Endothelial cell of umbilical vein (primary cell): ENCODE measurements at regions not wholly inside any gene's neighbourhood (a gene's known extent, or its start where the extent isn't known, plus 50 kb on each side); places are given as distances from the start of the nearest gene placed in this dataset.

Experiments used
- EZH2 ChIP-seq: IDR thresholded peaks from 2 replicates; pipeline ENCODE4 v1.6.1; 2012; ENCODE audit warnings: borderline replicate concordance, low read depth, mild to moderate bottlenecking, moderate library complexity, low read length, inconsistent platforms; ENCODE audit not compliant: severe bottlenecking
- POLR2A ChIP-seq: IDR thresholded peaks from 2 replicates; pipeline ENCODE4 v1.6.1; 2012; ENCODE audit warnings: low read depth, mild to moderate bottlenecking, control low read depth, low read length
- TF ChIP-seq, protein P1 (sequence below), 2 donors: IDR thresholded peaks; 1 replicate in 1 of 2; 2 replicates in 1 of 2; pipeline ENCODE4 v1.5.1; 2011; ENCODE audit warnings: low read length in 2 of 2, mild to moderate bottlenecking in 2 of 2, moderate library complexity in 2 of 2, control low read depth in 1 of 2, inconsistent platforms in 1 of 2, low read depth in 1 of 2; ENCODE audit not compliant: insufficient read depth in 1 of 2; ENCODE audit errors: extremely low read depth in 1 of 2

DNA sequence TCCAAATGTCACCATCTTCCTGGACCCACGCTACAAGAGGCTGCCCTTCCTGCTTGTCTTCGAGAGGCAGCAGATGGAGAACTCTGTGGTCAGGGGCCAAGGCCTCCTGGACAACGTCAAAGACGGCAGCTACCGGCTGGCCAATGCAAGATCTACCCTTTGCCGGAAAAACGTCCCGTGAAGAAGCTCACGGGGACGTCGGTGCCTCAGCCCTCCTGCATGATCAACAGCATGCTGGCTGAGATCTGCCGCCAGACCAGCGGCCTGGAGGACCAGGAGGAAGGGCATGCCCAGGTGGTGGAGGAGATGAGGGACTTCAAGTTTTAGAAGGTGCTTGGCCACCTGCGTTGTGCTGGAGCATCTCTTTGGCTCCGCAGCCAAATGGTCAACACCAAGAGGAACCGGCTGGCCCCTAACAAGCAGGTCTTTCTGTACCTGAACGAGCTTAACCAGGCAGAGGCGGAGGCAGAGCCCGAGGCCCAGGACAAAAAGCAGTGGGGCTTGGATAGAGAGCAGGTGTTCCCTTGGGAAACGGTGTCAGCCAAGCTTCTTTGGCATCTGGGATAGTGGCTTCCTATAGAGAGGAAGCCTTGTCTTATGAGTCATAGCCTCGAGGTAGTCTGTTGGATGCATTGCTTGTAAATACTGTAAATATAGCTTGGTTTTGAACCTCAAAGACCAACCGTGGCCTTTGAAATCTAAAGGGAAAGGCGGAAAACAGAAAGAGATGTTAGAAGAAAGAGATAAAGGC is 94.8 kb upstream of the ELOVL6 start:
- TF ChIP-seq, protein P1, sequence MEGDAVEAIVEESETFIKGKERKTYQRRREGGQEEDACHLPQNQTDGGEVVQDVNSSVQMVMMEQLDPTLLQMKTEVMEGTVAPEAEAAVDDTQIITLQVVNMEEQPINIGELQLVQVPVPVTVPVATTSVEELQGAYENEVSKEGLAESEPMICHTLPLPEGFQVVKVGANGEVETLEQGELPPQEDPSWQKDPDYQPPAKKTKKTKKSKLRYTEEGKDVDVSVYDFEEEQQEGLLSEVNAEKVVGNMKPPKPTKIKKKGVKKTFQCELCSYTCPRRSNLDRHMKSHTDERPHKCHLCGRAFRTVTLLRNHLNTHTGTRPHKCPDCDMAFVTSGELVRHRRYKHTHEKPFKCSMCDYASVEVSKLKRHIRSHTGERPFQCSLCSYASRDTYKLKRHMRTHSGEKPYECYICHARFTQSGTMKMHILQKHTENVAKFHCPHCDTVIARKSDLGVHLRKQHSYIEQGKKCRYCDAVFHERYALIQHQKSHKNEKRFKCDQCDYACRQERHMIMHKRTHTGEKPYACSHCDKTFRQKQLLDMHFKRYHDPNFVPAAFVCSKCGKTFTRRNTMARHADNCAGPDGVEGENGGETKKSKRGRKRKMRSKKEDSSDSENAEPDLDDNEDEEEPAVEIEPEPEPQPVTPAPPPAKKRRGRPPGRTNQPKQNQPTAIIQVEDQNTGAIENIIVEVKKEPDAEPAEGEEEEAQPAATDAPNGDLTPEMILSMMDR (IDR thresholded peaks at IDR 0.05; ENCODE audit: extremely low read depth in 1 of 2, insufficient read depth in 1 of 2, low read depth in 1 of 2, low read length in 2 of 2) = no peak
- TF ChIP-seq EZH2 = no peak
- no peak for TF ChIP-seq POLR2A
